CD4-positive, alpha-beta T cell treated with Interleukin-17A for 1 hour (primary cell): ENCODE measurements at regions not wholly inside any gene's neighbourhood (a gene's known extent, or its start where the extent isn't known, plus 50 kb on each side); places are given as distances from the start of the nearest gene placed in this dataset.

Experiments used
- DNase-seq: peaks from one replicate; pipeline ENCODE4 v3.0.0-alpha.2; 2020

DNA sequence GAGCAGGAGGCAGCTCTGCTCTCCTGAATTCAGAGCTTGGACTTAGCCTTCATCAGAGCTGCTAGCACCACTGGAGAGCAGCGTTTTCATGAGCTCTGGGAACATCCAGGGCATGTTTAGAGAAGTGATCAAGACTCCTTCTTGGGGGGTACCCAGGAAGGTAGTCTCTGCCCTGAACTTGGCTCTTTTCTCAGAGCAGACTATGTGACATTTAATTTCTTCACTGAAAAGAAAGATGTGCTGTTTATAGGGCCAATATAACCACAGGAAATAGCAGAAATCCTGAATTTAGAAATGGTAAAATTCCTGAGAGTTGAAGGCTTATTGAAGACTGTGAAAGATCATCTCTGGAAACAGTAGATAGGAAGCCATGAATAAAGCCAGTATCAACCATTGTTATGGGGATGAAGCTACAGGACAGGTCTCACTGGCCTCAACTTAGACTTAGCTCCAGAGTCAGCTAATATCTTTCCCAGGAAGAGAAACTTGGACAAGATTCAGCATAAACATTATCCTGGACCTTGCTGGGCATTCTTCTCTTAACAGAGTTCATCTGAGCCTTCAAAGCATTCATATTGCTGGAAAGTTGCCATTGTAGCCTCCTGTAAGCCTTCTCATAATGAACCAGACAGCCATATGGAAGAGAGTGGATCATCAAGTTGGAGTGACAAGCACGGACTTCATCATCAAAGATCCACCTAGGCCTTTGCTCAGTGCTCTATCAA is 386.6 kb upstream of the THBS1 start:
- DNase-seq = no peak

DNA sequence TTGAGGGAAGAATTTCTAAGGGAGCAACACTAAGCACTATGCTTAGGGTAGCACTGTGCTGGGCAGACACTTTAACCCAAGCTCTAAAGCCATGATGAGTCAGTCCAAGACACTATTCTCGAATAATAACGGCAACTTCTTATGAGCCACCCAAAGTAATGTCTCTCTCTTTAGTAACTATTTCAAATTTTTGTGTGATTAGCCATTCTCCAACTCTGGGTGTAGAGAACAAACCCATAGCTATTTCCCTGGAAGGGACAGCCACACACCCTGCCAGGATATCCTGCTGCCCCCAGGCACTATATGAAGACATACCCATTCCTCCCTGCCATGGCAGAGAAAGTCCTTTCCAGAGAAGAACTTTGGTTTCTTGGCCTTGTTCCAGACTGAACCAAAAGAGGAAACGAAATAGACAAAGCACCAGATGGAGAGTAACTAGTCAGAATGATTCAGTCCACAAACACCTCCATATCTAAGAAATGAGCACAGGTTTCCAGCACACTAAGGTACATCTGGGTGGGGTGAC is 384.9 kb upstream of the THBS1 start:
- no peak for DNase-seq

DNA sequence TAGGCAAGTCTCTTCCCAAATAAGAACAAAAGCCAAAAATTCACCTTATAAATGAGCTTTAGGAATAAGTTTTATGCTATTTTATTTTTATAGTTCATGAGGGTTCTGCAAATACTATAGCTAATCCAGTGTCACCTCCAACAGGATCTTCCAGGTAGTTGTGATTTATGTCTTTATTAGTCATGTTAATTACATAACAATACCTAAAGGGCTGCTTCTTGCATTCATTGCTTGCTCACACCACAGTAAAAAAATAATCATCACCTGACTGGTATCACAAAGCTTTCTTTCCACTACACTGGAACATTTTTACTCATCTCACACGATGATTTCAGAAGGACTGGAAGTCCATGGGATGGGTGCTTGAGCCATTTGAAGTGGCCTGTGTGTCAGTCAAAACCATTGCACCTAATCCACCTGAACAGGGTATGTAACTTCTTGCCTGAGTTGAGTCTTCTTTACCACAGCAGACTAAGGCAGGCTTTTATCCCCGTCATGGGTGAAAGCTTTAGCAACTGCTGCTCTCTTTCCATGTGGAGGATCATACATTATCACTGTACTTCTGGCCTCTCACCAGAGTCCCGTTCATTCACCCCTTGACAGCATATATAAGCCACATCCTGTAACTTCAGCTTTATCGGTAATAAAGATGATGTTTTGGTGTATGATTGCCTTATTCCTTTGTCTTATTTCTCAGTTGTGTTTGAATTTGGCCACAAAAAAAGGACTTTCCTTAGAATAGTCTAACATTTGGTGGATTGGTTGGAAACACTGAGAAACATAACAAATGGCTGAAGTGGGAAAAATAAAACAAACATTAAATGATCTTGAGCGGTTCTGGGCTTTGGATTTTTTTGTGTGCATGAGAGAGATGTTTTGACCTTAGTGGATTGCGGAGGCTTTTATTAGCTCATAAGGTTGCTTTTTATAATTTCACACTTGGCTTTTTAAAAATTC is 382.6 kb upstream of the THBS1 start:
- no peak for DNase-seq

DNA sequence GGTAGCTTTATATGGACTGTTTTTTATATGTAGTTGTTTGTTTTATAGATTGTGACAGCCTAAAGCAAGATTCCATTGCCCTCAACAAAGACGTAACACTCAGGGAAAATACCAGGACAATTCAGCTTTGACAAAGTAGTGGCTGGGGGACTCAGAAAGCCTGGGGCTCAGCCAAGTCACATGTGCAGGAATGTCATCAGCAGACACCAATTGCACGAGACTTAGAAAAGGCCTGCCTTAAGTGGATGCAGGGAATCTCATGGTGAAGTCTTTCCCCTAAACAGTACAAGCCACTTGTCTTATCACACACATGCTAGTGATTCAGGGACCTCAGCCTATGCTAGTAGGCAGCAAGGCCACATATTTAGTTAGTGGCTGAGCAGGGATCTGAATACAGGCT is 381.8 kb upstream of the THBS1 start:
- DNase-seq = no peak

DNA sequence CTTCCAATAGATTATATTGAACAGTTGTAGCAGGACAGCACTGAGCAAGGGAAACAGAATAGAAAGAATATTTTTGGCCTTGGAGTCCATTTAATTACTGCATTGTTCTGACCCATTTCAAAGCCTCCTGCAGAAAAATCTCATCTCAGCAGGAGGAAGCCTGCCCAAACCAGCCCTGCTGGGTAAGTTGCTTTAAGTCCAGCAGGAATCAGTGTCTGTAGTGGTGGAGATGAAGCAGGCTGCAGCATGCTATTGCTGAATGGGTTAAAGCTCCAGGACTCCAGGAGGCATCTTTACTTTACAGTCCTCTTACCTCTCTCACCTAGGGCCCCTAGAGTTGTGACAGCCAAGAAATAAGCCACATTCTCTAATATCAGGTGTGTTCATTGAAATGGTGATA is 380.3 kb upstream of the THBS1 start:
- no peak for DNase-seq

DNA sequence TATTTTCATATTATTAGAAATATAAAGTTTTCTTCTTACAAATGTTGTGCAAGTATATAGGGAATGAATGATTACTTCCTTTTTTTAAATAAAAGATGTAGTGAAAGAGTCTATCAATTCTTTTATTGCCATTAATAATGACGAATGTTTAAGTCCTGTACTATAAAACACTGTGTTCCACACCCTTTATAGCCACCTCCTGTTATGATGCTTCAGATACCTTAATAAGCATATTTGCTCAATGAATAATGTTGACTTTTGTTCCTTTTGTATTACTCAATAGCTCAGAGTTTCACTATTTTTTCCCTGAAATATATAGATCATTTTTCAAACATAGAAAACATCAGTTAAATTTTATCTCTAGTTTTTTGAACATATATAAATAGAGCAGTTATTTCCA is 378.2 kb upstream of the THBS1 start:
- DNase-seq = no peak

DNA sequence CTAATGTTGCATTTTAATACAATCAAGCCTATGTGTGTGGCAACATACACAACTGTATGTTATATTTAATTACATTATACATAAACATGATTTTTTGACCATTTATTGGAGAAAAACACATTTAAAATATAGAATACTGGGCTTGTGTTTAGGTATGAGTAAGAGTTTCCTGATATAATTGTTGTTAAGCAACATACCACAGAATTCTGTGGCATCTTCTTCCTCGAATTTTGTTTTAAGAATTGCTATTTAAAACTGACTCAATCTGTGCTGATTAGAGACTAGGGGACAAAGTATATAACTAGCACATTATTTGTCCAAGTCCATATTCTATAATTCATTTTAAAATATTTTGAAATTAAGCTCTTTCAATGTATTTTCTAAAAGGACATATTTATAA is 376.8 kb upstream of the THBS1 start:
- no peak for DNase-seq

DNA sequence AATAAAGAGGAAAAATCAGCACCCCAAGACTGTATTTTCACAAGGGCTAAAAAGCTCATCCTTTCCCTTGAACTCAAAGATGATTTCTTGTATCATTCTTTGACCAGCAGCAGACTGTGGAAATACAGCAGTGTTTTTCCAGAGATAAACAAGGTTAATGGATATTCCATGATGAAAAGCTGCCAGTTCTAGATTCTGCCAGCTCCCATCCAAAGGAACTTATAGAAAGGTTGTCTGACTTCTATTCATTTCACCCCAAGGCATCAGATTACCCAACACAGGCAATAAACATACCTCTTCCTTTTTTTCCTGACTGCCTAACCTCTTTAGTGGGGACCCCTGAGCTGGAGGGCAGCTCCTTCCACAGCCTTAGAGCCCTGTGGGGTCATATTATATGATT is 375.8 kb upstream of the THBS1 start:
- DNase-seq = no peak

DNA sequence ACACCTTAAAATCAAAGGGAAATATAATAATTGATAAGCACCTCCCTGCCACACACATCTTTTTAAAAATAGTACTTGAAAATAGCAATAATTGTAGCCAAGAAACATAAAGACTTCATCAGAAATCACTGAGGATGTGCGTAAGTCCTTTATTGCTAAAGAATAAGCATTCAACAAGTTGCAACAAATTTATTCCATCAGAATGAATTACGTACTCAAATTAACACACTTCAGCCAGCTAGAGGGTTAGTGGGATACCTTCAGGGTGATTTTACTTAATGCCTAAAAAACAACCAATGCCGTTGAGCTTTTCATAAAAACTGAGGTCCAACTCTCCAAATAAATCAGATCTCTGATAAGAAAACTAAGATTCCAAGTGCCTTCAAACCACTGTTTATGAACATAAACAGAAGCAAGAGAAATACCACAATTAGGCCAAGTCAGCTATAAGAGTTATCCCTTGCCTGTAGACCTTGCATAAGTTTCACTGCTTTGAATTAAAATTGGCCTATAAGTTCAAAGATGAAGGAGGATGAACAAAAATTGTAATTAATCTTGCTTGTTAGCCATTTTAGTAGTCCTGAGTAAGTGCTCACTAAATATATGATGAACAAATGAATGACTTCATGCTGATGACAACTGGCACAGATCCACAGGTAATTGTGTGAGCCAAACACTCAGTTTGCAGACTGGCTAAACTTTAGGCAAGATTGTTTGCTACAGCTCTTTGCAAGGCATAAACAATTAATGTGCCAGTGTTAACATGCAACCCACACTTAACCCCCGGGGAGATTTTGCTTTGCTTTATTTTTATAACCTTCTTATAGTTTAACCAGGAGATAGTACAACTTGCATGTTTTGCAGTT is 375.1 kb upstream of the THBS1 start:
- DNase-seq = no peak

DNA sequence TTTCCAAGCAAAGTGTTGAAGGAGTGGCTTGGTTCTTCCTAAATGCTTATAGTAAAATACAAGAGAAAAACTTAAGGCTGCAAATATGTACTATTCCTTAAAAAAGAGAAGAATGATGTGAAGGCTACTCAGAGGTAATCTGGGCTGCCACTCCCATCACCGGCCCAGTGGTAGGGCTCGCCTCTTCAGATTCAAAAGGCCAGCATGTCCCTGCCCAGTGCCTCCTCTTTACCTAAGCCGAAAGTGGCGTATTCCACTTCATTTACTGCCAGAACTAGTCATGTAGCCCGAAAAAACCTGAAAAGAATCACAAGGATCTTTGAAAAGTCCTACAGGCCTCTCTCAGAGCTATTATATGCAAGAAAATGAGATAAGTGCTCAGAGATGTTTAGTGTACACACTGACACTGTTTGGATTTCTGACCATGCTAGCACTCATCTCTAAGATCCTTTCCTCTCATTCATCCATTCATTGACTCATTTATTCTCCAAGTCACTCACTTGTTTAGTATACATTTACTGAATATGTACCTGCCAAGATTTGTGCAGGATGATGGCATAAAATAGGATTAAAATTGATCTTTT is 373.3 kb upstream of the THBS1 start:
- no peak for DNase-seq

DNA sequence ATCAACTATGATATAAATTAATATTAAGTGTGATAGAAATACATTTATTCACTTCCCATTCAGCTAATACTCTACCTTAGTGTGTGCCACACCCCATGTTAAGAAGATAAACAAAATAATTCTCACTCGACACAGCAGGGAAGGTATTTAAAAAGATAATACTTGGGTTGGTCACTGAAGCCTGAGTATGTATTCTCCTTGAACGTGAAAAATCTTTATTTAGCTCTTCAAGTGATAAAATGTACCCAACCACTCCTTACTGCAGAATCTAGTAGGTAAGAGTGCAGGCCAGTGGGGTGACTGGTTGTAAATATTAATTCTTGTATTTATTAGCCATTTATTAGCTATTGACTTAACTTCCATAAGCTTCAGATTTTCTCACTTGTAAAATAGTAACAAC is 372.7 kb upstream of the THBS1 start:
- DNase-seq = no peak

DNA sequence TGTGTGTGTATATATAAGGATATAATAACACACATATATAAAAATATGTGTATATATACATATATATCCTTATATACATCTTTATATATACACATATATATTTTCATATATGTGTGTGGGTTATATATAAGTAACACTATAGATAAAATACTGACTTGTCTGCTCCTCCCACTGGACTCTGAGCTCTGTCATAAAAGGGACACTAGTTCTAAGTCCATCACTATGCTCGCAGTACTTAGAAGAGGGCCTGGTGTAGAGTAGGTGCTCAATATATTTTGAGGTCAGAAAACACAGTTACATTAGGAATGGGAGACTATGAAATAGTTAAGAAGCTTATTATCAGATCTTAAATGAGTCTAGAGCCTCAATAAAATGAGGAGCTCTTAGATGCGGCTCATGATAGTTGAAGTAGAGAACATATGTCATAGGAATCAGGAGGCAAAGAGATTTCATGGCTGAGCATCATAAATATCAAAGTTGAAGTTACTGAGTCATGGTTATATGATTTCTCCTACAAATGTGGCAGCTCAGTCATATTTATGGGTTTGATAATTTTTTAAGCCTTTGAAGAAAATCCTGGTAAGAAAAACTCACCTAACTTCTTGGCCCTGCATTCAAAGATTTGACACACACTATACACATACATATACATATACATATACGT is 371.2 kb upstream of the THBS1 start:
- DNase-seq = no peak

DNA sequence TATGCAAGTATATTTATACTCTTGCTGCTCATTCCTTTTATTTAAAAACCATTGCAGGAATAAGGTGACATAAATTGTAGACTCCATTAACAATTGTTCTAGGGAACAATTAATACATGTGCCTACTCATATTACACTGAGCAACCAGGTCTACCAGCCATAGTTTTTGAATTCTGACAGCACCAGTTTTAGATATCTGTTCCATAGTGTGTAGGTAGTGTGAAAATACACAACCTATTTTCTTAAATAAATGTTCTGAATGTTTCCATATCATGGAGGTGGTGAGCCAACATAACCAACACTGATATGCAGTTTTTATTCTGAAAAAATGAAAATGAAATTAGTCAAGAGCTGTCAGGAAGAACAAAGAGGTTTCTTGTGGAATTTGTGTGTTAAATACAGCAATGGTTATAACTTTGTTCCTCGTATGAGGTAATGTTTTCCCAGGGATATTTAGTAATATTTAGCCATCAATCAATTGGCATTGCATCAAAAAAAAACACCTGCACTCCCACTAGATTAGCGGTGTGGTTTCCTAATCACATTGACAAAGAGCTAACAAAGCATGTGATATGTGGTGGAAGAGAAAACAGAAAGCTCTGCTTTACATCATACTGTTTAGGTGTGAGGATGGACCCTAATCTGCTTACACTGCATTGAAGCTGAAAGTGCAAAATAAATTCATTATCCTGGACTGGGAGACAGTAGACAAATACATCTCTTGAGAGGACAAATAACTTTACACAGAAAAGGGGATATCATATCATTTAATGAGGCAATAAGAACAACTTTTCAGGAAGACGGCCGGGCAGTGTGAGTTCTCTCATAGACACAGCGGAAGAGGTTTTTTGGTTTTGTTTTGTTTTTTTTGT is 369.5 kb upstream of the THBS1 start:
- DNase-seq = no peak

DNA sequence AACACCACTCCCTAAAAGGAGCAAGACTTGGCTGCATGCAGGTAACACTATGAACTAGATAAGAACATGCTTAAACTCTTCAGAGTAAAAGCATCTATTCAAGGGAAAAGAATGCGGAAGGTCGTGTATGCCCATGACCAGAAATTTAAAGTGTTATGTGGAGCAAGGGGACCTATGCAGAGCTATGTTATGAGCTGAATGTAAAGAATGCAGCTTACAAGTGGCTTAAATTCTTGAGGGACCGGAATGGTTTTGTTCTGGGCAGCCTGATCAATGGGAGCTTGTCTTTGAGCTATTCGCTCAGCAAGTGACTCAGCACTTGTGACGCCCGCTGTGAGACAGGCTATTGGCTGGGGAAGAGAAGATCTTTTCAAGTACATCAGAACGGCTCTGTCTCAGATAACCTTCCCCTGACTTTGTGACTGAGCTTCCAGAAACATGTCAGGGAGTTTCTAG is 367.5 kb upstream of the THBS1 start:
- DNase-seq = no peak

DNA sequence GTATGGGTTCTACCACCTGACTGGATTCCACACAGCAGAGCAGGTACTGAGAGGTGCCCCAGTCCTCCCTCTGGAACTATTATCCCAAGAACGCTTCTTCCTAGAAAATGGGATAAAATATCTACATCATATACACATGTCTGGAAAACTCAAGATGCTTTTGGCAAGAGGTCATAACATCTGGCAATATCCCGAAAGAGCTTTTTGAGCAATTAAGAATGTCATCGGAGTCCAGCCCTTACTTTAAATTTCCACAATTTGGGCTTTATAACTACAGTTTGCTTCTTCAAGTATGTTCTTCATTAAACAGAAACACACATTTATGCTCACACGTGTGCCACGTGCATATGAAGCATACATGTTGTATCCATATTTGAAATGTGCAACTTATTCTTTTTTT is 365.9 kb upstream of the THBS1 start:
- no peak for DNase-seq

DNA sequence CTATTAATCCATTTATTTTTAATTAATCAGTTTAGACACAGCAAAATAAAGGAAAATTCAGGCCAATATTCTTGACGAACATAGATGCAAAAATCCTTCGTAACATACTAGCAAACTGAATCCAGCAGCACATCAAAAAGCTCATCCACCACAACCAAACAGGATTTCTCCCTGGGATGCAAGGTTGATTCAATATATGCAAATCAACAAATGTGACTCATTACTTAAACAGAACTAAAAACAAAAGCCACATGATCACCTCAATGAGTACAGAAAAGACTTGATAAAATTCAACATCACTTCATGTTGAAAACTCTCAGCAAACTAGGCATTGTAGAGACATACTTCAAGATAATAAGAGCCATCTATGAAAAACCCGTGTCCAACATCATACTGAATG is 364.1 kb upstream of the THBS1 start:
- DNase-seq = no peak

DNA sequence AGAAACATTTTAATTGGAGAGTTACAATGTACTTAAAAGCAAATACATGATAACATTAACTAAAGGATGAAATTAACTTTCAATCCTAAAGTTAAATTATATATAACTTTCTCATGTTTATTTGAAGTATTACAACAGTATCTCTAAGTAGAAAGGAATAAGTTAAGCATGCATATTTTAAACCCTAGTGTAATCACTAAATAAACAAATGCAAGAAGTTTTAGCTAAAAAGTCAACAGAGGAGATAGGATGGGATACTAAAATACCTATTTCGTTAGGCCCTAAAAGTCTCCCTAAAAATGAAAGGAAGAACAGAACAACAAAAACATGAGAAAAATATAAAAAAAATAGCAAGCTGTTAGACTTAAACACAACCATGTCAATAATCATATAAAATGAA is 361.3 kb upstream of the THBS1 start:
- DNase-seq = no peak

DNA sequence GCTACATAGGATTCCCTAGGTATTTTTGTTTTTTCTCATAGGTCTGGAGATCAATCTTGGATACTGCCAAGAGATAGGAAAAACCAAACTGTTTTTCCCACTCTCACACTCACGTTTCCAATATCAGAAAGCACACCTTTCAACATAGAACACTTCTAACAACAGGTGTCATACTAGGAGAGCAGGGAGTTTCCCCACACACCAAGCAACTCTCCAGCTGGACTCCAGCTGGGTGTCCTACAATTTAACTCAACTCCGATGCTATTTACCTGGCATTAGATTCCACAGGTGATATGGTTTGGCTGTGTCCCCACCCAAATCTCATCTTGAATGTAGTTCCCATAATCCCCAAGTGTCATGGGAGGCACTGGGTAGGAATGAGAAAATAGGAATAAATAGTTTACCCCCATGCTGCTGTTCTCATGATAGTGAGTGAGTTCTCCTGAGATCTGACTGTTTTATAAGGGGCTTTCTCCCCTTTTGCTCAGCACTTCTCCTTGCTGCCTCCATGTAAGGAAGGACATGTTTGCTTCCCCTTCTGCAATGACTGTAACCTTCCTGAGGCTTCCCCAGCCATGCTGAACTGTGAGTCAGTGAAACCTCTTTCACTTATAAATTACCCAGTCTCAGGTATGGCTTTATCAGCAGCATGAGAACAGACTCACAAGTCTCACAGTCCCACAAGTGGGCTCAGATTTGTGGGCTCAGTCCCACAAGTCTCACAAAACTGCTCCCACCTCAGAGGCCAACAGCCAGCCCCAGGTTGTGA is 354.5 kb upstream of the THBS1 start:
- no peak for DNase-seq

DNA sequence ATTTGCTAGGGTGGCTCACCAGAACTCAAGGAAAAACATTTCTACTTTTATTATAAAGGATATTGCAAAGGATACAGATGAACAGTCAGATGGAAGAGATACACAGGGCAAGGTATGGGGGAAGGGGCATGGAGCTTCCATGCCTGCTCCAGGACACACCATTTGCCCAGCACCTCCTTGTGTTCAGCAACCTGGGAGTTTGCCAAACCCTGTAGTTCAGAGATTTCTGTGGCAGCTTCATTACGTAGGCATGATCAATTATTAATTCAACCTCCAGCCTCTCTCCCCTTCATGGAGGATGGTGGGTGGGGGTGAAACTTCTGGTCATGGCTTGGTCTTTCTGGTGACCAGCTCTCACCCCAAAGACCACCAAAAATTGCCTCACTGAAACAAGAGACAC is 353.9 kb upstream of the THBS1 start:
- no peak for DNase-seq

DNA sequence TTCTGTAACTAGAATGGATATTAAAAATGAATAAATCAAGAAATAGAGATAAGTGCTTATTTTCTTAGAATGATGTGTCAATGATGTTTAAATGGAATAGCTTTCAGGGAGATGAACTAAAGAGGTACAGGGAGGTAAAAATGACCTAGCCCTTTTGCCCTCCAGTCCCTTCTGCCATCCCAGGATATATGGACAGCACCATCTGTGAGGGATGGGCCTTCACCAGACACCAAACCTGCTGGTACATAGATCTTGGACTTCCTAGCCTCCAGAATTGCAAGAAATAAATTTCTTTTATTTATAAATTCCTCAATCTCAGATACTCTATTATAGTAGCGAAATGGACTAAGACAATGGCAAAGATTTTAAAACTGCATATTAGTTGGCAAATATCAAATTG is 352.0 kb upstream of the THBS1 start:
- DNase-seq = no peak
